Body of pancreas (tissue), 4 donors: ENCODE measurements at regions not wholly inside any gene's neighbourhood (a gene's known extent, or its start where the extent isn't known, plus 50 kb on each side); places are given as distances from the start of the nearest gene placed in this dataset.

Source experiments
- POLR2A ChIP-seq, 3 donors: fragments of 450-650 bp; IDR thresholded peaks; one replicate each; pipeline ENCODE4 v1.6.1; 2016; ENCODE audit warnings: antibody characterized with exemption in 3 of 3, mild to moderate bottlenecking in 2 of 3
- TF ChIP-seq, protein P1 (sequence below), 7 experiments: fragments of 450-650 bp in 4 of 7; fragments of 200-600 bp in 3 of 7; sonication (generic) in 3 of 7; IDR thresholded peaks; one replicate each; pipeline ENCODE4 v1.5.1; 2016 to 2019; ENCODE audit warnings: antibody characterized with exemption in 7 of 7

DNA sequence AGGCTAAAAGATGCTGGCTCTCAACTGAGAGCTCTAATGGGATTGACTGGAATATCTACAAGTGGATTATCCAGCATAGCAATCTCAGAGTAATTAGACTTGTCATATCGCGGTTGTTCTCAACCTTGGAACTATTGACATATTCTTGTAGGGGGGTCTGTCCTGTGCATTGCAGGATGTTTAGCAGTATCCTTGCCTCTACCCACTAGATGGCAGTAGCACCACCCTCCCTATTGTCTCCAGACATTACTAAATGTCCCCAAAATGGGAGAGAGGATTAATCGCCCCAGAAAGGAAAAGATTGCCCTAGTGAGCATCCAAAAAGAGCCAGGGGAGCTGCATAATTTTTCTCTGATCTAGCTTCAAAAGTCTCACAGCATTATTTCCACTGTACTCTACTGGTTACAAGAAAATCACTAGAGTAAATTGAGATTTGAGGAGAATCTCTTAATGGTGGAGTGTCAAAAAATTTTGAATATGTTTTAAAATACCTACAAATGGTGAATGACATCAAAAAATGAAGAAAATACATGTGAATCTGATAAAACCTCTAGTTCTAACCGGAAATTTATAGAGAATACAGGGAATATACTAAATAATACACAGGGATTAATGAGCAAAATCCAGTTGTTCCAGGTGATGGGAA is 388.2 kb upstream of the AGTR1 start:
- TF ChIP-seq, protein P1, sequence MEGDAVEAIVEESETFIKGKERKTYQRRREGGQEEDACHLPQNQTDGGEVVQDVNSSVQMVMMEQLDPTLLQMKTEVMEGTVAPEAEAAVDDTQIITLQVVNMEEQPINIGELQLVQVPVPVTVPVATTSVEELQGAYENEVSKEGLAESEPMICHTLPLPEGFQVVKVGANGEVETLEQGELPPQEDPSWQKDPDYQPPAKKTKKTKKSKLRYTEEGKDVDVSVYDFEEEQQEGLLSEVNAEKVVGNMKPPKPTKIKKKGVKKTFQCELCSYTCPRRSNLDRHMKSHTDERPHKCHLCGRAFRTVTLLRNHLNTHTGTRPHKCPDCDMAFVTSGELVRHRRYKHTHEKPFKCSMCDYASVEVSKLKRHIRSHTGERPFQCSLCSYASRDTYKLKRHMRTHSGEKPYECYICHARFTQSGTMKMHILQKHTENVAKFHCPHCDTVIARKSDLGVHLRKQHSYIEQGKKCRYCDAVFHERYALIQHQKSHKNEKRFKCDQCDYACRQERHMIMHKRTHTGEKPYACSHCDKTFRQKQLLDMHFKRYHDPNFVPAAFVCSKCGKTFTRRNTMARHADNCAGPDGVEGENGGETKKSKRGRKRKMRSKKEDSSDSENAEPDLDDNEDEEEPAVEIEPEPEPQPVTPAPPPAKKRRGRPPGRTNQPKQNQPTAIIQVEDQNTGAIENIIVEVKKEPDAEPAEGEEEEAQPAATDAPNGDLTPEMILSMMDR (IDR thresholded peaks at IDR 0.05): peak; percentile 40 to 57 (median 56)
- no peak for TF ChIP-seq POLR2A (IDR thresholded peaks at IDR 0.05)
